Spleen (tissue), 11 donors: ENCODE measurements at regions not wholly inside any gene's neighbourhood (a gene's known extent, or its start where the extent isn't known, plus 50 kb on each side); places are given as distances from the start of the nearest gene placed in this dataset.
"Not testable (repeated sequence)": the region's sequence is repeated elsewhere in the genome, so short reads cannot be mapped to it uniquely, and the experiment has no call there.

Experiments used
- DNase-seq: peaks from one replicate; pipeline ENCODE4 v3.0.0-alpha.2; 2020
- H3K27ac ChIP-seq, 8 donors: fragments of 200-600 bp; sonication (generic) in 7 of 8; 1 replicate in 4 of 8; 2 replicates in 4 of 8; pipeline versions ENCODE4 v1.5.0 to v1.8.0; 2016 to 2021; ENCODE audit warnings: inconsistent platforms in 4 of 8, mild to moderate bottlenecking in 4 of 8, moderate library complexity in 1 of 8
- H3K27me3 ChIP-seq, 7 donors: fragments of 200-600 bp; sonication (generic) in 6 of 7; replicated peaks in 1 of 7; 1 replicate in 4 of 7; 2 replicates in 3 of 7; pipeline versions ENCODE4 v1.5.0 to v1.8.0; 2016 to 2021; ENCODE audit warnings: inconsistent platforms in 3 of 7, mild to moderate bottlenecking in 1 of 7
- H3K36me3 ChIP-seq, 6 donors: fragments of 200-600 bp; sonication (generic) in 5 of 6; 1 replicate in 4 of 6; 2 replicates in 2 of 6; pipeline versions ENCODE4 v1.5.0 to v1.8.0; 2016 to 2021; ENCODE audit warnings: inconsistent platforms in 2 of 6
- H3K4me1 ChIP-seq, 6 donors: fragments of 200-600 bp; sonication (generic) in 5 of 6; 1 replicate in 3 of 6; 2 replicates in 3 of 6; pipeline versions ENCODE4 v1.5.0 to v1.8.0; 2016 to 2021; ENCODE audit warnings: inconsistent platforms in 3 of 6
- H3K4me3 ChIP-seq, 8 donors: fragments of 200-600 bp; sonication (generic) in 7 of 8; 1 replicate in 4 of 8; 2 replicates in 4 of 8; pipeline versions ENCODE4 v1.5.0 to v1.8.0; 2016 to 2021; ENCODE audit warnings: inconsistent platforms in 4 of 8, mild to moderate bottlenecking in 4 of 8, moderate library complexity in 2 of 8
- H3K9me3 ChIP-seq, 8 donors: fragments of 200-600 bp; sonication (generic) in 7 of 8; 1 replicate in 4 of 8; 2 replicates in 4 of 8; pipeline versions ENCODE4 v1.5.0 to v1.8.0; 2016 to 2021; ENCODE audit warnings: inconsistent platforms in 4 of 8
- CTCF ChIP-seq, 11 experiments: fragments of 200-600 bp in 7 of 11; fragments of 450-650 bp in 4 of 11; sonication (generic) in 4 of 11; IDR thresholded peaks in 8 of 11; conservative IDR thresholded peaks in 3 of 11; 1 replicate in 7 of 11; 2 replicates in 4 of 11; pipeline versions ENCODE4 v1.4.0 to v1.8.0; 2016 to 2021; ENCODE audit warnings: antibody characterized with exemption in 11 of 11, inconsistent platforms in 4 of 11, mild to moderate bottlenecking in 1 of 11
- POLR2A ChIP-seq, 3 donors: fragments of 450-650 bp; IDR thresholded peaks; one replicate each; pipeline ENCODE4 v1.5.1; 2017; ENCODE audit warnings: antibody characterized with exemption in 3 of 3, mild to moderate bottlenecking in 1 of 3
- POLR2AphosphoS5 ChIP-seq, 3 donors: sonication (generic); formaldehyde crosslinking; IDR thresholded peaks; one replicate each; pipeline ENCODE4 v1.5.1; 2017; ENCODE audit warnings: antibody characterized with exemption in 3 of 3
- WGBS, 5 donors: extraction: QIAGEN DNeasy Blood & Tissue Kit in 3 of 5; methylation state at CpG; one replicate each; pipeline versions ENCODE4 v1.1.5 to v1.1.7; 2013 to 2018; 5-methylcytosine and 5-hydroxymethylcytosine counted together
- intact Hi-C: fragments of 100-400 bp; cut with DNase I; formaldehyde crosslinking; loops from one replicate; pipeline ENCODE4 v1.15.0; 2023; ENCODE audit warnings: low total_unique reads
- donor health status: healthy with polysubstance abuse.
- donor health status: DM: no; HTN: no; CAD: no; lungs with moderate emphysema.
- donor health status: DM: no; HTN: no; CAD: no.
- donor health status: Bipolar disorder and iron deficiency.
- donor health status: healthy.
- donor health status: DM: no; HTN: no; CAD: no.
- donor health status: DM: yes; HTN: yes; CAD: no.

GRCh38 chr2:7759898-7760297, 842.7 kb downstream of the RNF144A start:
- DNase-seq: no peak
- 85 to 94% (median 87%) methylated on average over 3 of the region's 3 CpGs for WGBS, 5 donors
- intact Hi-C loops: no loop called here
- Histone ChIP-seq H3K27me3 (no peaks in the 10 kb centered on the region), H3K4me3 (no peak overlapping the region), H3K9me3 (peaks cover 0 to 42% (median 30%) of the 10 kb centered on the region in 8 donors), H3K27ac (no peak overlapping the region), H3K4me1 (no peaks in the 10 kb centered on the region), H3K36me3 (no peaks in the 10 kb centered on the region)
- no peak for TF ChIP-seq POLR2A (IDR thresholded peaks at IDR 0.05)
- no peak for TF ChIP-seq CTCF (IDR thresholded peaks at IDR 0.05 in 8 of 11, conservative IDR thresholded peaks at IDR 0.05 in 3 of 11)
- no peak for TF ChIP-seq POLR2AphosphoS5 (IDR thresholded peaks at IDR 0.05)

GRCh38 chr2:7763418-7763817, 846.2 kb downstream of the RNF144A start:
- H3K27ac ChIP-seq, H3K4me1 ChIP-seq, H3K27me3 ChIP-seq, intact Hi-C loops, H3K4me3 ChIP-seq, DNase-seq, H3K36me3 ChIP-seq: not testable (repeated sequence)
- H3K9me3 ChIP-seq: peaks cover 0 to 33% (median 26%) of the 10 kb centered on the region in 8 donors
- WGBS, 5 donors: 93 to 100% (median 97%) methylated on average over 3 of the region's 3 CpGs

- Histone ChIP-seq H3K4me1 (no peaks in the 10 kb centered on the region), H3K36me3 (no peaks in the 10 kb centered on the region), H3K4me3 (no peak overlapping the region), H3K27ac (no peak overlapping the region), H3K9me3 (peaks cover 0 to 27% (median 24%) of the 10 kb centered on the region in 8 donors), H3K27me3 (no peaks in the 10 kb centered on the region)
- no peak for DNase-seq
- intact Hi-C loops: no loop called here
- WGBS, 5 donors: 44 to 100% (median 95%) methylated on average over 1 of the region's 1 CpG
- TF ChIP-seq CTCF (IDR thresholded peaks at IDR 0.05 in 8 of 11, conservative IDR thresholded peaks at IDR 0.05 in 3 of 11): no peak
- TF ChIP-seq POLR2AphosphoS5 (IDR thresholded peaks at IDR 0.05): no peak
- no peak for TF ChIP-seq POLR2A (IDR thresholded peaks at IDR 0.05)
These were observed 848.0 kb downstream of the RNF144A start for GRCh38 chr2:7765236-7765635.

- DNase-seq: no peak
- intact Hi-C loops: no loop called here
- Histone ChIP-seq H3K27me3 (no peaks in the 10 kb centered on the region), H3K36me3 (no peaks in the 10 kb centered on the region), H3K4me3 (no peak overlapping the region), H3K4me1 (no peaks in the 10 kb centered on the region), H3K9me3 (peaks cover 0 to 27% (median 24%) of the 10 kb centered on the region in 8 donors), H3K27ac (no peak overlapping the region)
- TF ChIP-seq POLR2A (IDR thresholded peaks at IDR 0.05): no peak
- no peak for TF ChIP-seq CTCF (IDR thresholded peaks at IDR 0.05 in 8 of 11, conservative IDR thresholded peaks at IDR 0.05 in 3 of 11)
- TF ChIP-seq POLR2AphosphoS5 (IDR thresholded peaks at IDR 0.05): no peak
- WGBS, 5 donors: 78 to 86% (median 83%) methylated on average over 8 of the region's 8 CpGs
These were observed 849.0 kb downstream of the RNF144A start for GRCh38 chr2:7766088-7766722.
